Skin epidermis (tissue), 12 donors: ENCODE measurements at regions not wholly inside any gene's neighbourhood (a gene's known extent, or its start where the extent isn't known, plus 50 kb on each side); places are given as distances from the start of the nearest gene placed in this dataset.

ENCODE experiments used
- H3K27ac ChIP-seq, 21 experiments: fragments of 200-600 bp; sonication (generic) in 11 of 21; one replicate each; pipeline ENCODE4 v1.5.0; 2020; ENCODE audit warnings: mild to moderate bottlenecking in 3 of 21, inconsistent platforms in 2 of 21, moderate library complexity in 2 of 21
- H3K4me3 ChIP-seq, 7 experiments: fragments of 200-600 bp; sonication (generic) in 2 of 7; one replicate each; pipeline ENCODE4 v1.5.0; 2020; ENCODE audit warnings: inconsistent platforms in 2 of 7, mild to moderate bottlenecking in 2 of 7, moderate library complexity in 1 of 7

DNA sequence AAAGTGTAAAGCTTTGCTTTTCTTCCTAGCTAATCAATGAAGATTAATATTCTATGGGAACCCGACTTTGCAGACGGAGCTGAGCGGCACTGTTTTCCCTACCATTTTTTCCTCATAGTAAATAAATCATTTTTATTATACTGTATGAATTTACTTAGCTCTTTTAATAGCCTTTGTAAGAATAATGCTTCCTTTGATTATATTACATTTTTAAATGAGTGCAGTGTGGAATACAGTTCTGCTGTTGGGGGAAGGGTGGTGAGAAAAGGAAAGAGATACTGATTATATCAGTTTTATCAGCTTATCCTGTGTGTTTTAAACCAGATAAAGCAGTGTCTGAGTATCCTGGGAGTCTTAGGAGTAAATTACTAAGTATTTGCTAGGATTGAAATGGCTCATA lies 221.4 kb upstream of the RBFOX1 start:
- Histone ChIP-seq H3K4me3 (no peak overlapping the region), H3K27ac (no peak overlapping the region)

DNA sequence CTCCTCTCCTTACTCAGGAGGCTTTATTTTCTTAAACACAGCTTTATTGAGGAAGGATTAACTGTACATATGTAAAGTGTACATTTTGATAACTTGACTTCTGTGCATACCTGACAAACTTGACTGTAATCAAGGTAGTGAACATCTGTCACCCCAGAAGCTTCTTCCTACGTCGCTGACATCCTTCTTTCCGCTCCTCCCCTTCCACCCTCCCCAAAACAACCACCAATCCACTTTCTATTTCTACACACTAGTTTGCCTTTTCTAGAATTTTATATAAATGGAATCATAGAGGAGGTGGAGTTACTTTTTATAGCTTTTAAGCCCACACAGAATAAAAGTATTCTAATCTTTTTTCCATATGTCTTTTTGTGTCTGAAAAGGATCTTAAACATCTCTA lies 225.2 kb upstream of the RBFOX1 start:
- no peak overlapping the region for H3K4me3 ChIP-seq

DNA sequence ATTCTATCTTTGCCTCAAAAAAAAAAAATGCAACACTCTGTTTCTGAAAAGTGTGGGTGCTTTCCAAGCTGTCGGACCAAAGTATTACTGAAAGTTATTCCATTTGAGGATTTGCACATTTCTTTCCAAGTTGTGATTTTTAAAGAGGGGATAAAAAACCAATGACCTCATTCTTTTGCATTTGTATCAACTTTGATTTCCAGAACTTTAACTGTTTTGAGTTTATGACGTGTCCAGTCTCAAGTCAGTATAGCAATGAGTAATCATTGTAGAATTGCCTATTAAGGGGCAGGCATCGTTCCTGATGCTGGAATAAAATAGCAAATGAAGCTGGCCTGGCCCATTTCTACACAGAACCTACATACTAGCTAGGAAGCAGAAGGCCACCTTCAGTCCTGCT lies 229.6 kb upstream of the RBFOX1 start:
- Histone ChIP-seq H3K4me3 (no peak overlapping the region), H3K27ac (no peak overlapping the region)

More for the DNA sequence above, 225.2 kb upstream of the RBFOX1 start:
- H3K27ac ChIP-seq: no peak overlapping the region

DNA sequence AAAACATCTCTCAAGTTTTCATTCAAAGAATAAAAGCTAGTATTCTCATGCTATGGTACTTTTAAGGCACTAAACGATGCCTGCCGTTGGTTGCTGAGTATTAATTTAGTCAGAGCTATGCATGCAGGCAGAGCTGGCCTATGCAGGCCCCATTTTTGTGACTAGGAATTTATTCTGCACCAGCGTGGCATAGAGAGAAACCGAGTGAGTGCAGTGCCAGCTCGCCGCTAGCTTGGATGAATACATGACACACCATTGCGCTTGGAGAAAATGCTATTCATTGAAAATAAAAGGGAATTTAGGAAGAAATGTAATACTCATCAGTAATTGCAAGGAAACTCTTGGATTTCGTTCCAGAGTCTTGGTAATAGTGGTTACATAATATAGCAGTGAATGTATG lies 231.6 kb upstream of the RBFOX1 start:
- H3K27ac ChIP-seq: no peak overlapping the region

DNA sequence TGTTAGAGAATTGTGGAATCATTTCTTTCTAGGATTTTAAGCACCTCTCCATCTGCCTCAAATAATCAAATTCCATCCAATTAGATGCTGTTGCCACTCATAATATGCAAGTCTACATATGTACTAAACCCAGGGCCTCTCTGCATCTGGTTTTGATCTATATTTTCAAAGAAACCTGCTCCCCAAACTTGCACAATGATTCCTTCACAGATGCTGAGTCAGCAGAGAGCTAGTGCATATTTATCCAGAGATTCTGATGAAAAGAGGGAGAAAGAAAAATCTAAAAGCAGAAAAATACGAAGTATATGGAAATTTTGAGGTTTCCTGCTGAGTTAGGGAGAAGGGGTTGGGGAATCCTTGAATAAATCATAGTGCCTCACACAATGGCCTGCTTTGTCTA lies 235.1 kb upstream of the RBFOX1 start:
- no peak overlapping the region for H3K4me3 ChIP-seq
- no peak overlapping the region for H3K27ac ChIP-seq

More for the DNA sequence above, 231.6 kb upstream of the RBFOX1 start:
- no peak overlapping the region for H3K4me3 ChIP-seq

DNA sequence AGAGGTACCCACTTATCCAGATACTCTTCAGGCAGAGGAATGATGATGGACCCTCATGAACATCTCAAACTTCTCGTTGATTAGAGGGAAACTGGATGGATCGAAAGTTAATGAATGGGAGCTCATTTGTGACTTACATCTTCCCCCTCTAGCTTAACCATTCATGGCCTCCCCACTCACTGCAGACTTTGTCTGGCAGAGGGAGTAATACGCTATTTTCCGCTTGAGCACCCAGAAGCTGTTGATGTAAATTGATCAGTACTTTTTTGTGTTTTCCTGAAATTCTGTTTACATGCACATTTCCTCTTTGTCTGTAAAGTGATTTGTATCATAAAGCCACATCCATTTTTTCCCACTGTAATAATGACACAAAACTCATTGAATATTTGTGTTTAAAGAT lies 239.1 kb upstream of the RBFOX1 start:
- Histone ChIP-seq H3K27ac (no peak overlapping the region), H3K4me3 (no peak overlapping the region)

DNA sequence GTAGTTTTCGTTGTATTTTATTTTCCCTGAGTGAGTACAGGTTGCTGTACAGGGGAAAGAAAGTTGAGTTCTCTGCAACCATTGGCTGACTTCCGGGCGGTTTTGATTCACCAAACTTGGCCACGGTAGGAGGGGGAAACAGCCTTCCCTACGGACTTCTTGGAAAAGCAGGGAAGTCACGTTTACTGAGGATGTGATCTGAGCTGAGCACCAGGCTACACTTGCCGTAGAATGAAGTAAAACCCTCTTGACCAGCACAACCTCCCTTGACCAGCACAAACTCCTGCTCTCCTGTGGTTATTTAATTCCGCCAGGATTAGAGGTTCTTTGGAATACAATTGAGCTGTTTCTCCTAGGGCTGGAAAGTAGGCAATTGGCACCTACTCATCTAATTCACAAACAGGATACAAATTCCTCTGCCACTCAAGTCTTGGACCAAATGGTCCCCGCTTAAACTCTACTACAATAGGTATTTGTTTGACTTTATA lies 242.0 kb upstream of the RBFOX1 start:
- H3K4me3 ChIP-seq: no peak overlapping the region
- no peak overlapping the region for H3K27ac ChIP-seq

DNA sequence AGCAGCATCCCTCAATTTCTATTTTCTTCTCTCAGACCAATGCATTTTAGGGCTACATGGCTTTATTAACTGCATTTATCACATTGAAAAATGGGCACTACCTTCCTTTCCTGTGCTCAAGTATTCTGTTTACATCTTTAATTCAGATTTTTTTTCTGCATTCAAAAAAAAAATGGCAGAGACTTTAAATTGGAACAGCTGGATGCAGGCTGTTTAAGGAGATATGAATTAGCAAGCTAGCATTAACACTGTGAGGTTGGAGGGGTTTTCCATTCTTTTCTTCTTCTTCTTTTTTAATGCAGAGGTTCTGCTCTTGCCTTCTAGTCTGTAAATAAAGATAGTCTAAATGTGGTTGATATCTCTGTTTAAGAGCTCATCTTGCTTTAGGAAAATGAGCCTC lies 242.9 kb upstream of the RBFOX1 start:
- no peak overlapping the region for H3K27ac ChIP-seq
- H3K4me3 ChIP-seq: no peak overlapping the region

DNA sequence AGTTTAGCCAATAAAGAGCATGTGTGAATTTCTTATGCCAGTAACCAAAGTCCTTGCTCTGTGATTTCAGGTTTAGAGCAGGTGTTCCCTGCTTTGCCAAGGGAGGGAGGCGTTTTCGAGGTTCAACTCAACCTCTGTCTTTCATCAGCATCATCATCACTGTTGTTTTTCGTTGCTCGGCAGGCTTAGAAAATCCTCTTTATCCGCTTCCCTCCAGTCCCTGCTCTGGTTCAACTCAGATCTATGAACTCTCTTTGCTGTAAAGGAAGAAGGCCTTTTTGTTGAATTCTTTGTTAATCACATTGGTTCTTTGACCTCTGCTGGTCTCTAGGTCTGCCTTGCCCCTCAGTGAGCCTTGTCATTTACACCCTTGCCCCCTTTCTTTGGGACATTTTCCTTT lies 243.9 kb upstream of the RBFOX1 start:
- no peak overlapping the region for H3K27ac ChIP-seq

DNA sequence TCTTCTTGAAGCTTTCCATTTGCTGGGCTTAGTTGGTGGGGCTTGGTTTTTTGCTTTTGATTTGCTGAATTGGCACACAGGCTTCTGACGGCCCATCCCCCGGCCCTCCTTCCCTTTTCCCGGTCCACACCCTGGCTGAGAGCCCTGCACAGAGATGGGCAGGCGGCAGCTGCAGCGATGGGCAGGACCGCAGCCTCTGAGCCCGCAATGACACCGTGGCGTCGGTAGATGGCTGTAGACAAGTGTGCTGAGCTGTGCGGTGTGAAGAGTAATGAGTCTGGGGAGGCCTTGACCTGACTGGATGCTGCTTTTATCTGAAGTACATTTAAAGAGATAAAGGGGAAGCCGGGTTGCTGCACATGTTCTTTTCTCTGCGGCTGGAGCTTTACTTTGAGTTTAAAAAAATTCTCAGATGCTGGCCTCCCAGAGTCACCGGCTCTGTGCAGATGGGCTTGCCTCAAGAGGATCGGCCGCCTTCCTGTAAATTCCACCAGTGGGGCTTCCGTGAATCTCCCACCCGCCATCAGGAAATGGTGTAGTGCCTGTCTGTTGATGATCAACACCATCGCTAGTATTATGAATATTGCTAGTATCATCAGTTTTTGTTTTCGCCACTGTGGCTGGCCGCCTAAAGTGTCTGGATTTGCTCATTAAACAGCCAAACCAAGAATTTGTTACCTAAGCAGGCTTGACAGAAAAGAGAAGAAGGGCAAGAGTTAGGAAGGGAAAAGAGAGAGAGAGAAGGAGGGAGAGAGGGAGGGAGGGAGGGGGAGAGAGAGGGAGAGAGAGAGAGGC lies 245.6 kb upstream of the RBFOX1 start:
- H3K27ac ChIP-seq: no peak overlapping the region
- no peak overlapping the region for H3K4me3 ChIP-seq

More for the DNA sequence above, 243.9 kb upstream of the RBFOX1 start:
- no peak overlapping the region for H3K4me3 ChIP-seq

DNA sequence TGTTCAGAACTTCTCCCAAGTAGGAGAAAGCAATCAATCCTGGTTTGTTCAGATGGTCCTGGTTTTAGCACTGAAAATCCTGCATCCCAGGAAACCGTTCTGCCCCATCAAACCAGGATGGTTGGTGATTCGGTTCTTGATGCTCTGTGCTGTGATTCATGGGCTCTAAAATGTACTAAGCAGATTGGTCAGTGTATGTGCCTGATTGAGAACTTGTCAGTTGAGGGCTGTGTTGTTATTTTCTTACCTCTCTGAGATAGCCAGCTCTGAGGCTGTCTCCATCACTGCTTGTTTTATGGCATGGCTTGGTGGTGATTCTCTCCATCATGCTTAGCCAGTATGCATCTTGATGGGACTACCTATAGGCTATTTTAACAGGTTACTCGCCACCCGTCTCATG lies 246.9 kb upstream of the RBFOX1 start:
- H3K27ac ChIP-seq: no peak overlapping the region
- no peak overlapping the region for H3K4me3 ChIP-seq

DNA sequence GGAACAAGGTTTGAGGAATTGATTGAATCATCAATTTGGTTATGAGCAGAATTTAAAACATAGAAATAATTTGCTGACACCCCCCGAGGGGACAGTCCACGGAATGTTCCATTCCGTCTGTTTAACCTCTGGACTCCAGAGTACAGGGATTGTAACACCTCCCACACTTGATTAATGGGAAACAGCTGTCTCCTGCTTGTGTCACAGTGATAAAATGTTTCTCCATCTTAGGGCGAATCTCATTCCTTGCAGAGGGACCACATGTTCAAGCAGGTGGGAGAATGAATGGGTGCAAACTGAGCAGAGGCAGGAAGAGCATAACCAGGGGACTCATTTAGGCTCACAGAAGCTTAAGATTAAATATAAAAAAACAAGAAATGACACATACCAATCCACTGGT lies 249.5 kb upstream of the RBFOX1 start:
- no peak overlapping the region for H3K4me3 ChIP-seq
- H3K27ac ChIP-seq: no peak overlapping the region

DNA sequence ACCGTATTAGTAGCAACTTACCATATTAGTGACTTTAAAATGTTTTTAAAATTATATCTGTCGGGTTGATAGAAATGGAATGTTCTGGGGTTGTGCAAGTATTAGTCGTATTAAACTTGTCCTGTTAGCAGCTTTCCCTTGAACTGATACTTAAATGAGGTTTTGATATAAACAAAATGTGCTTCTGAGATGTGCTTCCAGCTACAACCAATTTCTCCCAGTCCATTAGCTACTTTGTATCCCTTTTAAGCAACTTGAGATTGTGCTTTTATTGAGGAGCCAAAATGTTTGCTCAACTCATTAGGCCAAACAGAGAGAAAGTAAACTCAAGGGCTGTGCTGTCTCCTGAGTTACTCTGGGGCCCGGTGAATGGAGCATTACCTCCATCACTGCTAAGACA lies 255.0 kb upstream of the RBFOX1 start:
- H3K27ac ChIP-seq: no peak overlapping the region
- H3K4me3 ChIP-seq: no peak overlapping the region

DNA sequence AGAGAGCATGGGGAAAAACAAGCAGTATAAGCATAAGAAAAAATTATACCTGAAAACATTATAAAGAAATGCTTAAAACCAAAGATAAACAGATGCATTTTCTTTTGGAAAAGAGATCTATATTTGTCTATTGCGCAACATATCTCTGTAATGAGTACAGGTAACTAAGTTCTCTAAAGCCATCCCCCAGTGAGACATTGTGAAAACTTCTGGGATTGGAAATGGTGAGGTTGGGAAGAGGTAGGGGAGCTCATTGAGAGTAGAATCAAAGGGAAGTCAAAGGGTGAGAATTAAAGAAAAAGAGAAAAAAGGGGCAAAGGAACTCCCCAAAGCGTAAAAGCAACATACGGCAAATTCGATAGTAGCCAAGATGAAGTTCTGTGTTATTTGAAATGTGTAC lies 257.9 kb upstream of the RBFOX1 start:
- Histone ChIP-seq H3K4me3 (no peak overlapping the region), H3K27ac (no peak overlapping the region)

DNA sequence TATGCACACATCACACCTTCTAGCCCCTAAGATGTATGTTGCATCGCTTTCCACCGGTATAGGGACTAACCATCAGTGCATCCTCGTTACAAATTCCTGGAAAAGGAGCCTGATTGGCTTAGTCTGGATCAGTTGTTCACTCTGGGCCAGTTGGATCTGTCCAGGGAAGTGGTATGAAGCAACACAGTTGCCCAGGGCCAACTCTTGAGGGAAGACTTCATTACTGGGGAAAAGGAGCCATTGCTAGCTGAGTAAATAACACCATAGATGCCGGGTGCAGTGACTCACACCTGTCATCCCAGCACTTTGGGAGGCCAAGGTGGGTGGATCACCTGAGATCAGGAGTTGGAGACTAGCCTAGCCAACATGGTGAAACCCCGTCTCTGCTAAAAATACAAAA lies 275.2 kb upstream of the RBFOX1 start:
- H3K27ac ChIP-seq: no peak overlapping the region
- H3K4me3 ChIP-seq: no peak overlapping the region

DNA sequence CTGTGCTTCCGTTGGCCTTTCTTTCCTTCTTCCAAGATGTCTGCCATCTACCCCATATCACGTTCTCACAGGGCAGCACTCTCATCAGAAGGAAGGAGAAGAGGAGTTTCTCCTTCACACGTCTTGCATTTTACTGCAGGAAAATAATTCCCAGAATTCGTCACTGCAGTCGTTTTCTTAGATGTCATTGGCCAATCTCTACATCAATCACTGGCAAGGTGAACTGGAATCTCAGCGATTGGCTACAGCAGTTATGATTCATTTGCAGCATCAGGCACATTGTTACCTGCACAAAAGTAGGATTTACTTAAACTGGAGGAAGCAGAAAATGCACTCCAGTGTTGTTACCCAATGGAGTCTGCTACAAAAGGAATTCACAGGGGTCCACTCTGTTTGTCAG lies 277.2 kb upstream of the RBFOX1 start:
- Histone ChIP-seq H3K27ac (no peak overlapping the region), H3K4me3 (no peak overlapping the region)

DNA sequence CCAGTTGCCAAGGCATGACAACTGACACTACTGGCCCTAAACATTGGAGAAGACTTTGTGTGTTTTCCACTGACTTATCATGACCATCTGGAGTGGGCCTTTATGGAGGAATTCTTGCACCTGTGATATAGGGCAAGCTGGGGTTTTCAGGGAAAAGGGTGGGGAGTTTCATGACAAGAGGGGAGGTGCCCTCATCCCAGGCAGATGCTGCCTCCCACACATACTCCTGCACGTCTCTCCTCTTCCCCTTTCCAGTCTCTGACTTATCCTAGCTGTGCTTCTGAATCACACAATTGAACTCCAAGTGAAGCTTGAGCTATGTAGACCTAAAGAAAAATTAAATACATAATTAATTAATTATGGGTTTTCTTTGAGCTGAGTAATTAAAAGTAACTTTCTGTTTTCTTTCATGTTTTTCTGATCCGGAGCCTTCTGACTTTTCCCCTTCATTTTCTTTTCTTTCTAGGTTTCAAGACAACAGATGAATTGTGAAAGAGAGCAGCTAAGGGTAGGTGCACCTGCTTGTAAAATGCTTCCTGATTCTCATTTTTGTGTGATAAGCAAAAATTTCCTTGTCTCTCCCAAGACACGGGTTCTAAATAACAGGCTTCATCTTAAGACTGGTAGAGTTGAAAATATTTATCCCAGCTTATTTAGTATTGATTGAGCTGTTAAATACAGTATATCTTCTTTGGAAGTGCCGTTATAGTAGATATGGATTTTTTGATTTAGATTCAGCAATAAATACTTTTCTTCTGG lies 280.9 kb upstream of the RBFOX1 start:
- Histone ChIP-seq H3K4me3 (no peak overlapping the region), H3K27ac (no peak overlapping the region)

DNA sequence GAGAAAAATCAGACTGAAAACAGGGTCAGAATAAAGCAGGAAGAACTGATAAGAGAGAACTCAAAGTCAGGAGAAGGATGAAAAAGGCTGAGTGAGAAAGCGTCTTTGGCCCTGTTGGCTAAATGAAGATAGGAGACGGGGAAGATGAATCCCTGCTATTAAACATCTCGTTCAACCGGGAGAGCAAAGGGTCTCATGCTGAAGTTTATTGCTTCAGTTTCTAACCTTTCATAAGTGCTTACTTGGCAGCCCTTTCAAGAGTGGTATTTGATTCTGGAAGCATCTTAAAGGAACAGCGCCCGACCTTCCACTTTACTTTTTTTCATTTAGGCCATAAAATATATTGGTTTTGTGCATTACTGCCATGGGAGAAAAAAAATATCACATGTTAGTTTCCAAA lies 288.3 kb upstream of the RBFOX1 start:
- Histone ChIP-seq H3K4me3 (no peak overlapping the region), H3K27ac (no peak overlapping the region)

DNA sequence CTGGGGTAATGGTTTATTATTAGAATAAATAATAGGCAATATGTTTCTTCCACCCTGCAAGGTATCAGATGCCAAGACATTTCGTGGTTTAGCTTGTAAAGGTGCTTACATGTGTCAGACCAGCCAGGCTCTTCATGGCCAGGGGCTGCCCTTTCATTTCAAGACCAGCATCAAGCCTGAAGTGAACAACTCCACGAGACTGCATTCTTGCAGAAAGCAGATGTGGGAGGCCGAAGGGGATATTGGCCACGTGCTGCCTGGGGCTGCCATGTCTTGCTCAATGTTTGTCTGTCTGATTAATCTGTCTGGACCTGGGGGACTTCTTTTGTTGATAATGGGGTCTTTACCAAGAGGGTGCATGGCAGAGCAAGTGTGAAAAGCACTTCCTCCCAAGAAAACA lies 294.2 kb upstream of the RBFOX1 start:
- Histone ChIP-seq H3K27ac (no peak overlapping the region), H3K4me3 (no peak overlapping the region)

DNA sequence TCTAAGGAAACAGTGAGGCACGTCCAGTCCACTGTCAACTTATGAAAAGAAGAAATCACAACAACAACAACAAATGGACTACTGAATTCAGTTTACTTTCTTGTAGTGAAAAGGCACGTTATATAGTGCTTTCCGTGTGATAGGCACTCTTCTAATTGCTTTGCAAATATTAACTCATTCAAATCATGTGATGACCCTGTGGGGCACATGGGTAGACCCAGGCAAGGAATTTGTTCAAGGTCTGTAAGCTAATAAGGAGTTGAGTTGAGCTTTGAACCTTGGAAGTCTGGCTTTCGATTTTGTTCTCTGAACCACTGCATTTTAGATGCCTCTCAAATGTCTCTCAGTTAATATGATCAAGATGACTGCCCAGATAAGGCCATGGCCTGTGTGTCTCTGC lies 295.1 kb upstream of the RBFOX1 start:
- no peak overlapping the region for H3K4me3 ChIP-seq
- H3K27ac ChIP-seq: no peak overlapping the region

DNA sequence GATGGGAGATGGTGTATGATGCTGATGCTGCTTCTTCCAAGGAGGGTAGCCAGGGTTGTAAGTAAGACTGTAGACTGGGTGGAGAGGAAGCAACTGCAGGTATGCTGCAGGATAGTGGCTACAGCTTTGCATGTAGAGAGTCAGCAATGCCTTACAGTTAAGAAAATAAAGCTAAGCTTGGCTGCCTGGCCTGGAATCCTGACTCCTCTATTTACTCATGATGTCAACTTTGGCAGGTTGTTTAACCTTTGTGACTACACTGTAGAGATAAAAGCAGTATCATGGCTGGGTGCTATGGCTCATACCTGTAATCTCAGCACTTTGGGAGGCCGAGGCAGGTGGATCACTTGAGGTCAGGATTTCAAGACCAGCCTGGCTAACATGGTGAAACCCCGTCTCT lies 301.6 kb upstream of the RBFOX1 start:
- H3K27ac ChIP-seq: no peak overlapping the region
- no peak overlapping the region for H3K4me3 ChIP-seq
